Liver (tissue), 8 donors: ENCODE measurements at regions not wholly inside any gene's neighbourhood (a gene's known extent, or its start where the extent isn't known, plus 50 kb on each side); places are given as distances from the start of the nearest gene placed in this dataset.

Source experiments
- DNase-seq: peaks from one replicate; pipeline ENCODE4 v3.0.0-alpha.2; 2017; ENCODE audit warnings: low spot score
- H3K27ac ChIP-seq, 2 donors: one replicate each; pipeline ENCODE4 v1.7.0; 2013; ENCODE audit warnings: inconsistent platforms in 2 of 2, low read length in 2 of 2, control low read depth in 1 of 2, low read depth in 1 of 2, mild to moderate bottlenecking in 1 of 2
- H3K27me3 ChIP-seq, 4 donors: one replicate each; pipeline versions ENCODE4 v1.6.1 to v1.7.0; 2013; ENCODE audit warnings: low read length in 3 of 4, inconsistent platforms in 1 of 4, mild to moderate bottlenecking in 1 of 4, moderate library complexity in 1 of 4; ENCODE audit not compliant: control insufficient read depth in 4 of 4, insufficient read depth in 4 of 4
- H3K36me3 ChIP-seq, 4 donors: one replicate each; pipeline versions ENCODE4 v1.6.1 to v1.7.0; 2013; ENCODE audit warnings: low read length in 3 of 4, mild to moderate bottlenecking in 3 of 4, low read depth in 1 of 4, moderate library complexity in 1 of 4; ENCODE audit not compliant: control insufficient read depth in 4 of 4, insufficient read depth in 3 of 4
- H3K4me1 ChIP-seq, 4 donors: one replicate each; pipeline versions ENCODE4 v1.6.1 to v1.7.0; 2013; ENCODE audit warnings: low read length in 3 of 4, mild to moderate bottlenecking in 3 of 4, moderate library complexity in 1 of 4; ENCODE audit not compliant: control insufficient read depth in 4 of 4, insufficient read depth in 4 of 4
- H3K4me3 ChIP-seq, 3 donors: one replicate each; pipeline versions ENCODE4 v1.6.1 to v1.7.0; 2013; ENCODE audit warnings: low read length in 3 of 3, control low read depth in 1 of 3, low read depth in 1 of 3, mild to moderate bottlenecking in 1 of 3
- H3K9ac ChIP-seq, 2 donors: one replicate each; pipeline ENCODE4 v1.7.0; 2013; ENCODE audit warnings: low read length in 2 of 2, mild to moderate bottlenecking in 2 of 2, moderate library complexity in 2 of 2, control low read depth in 1 of 2, low read depth in 1 of 2
- H3K9me3 ChIP-seq, 4 donors: one replicate each; pipeline versions ENCODE4 v1.6.1 to v1.7.0; 2013; ENCODE audit warnings: low read length in 3 of 4; ENCODE audit not compliant: control insufficient read depth in 4 of 4
- ATF3 ChIP-seq: IDR thresholded peaks from 2 replicates; pipeline ENCODE4 v1.6.1; 2016; ENCODE audit warnings: antibody characterized with exemption
- CTCF ChIP-seq: fragments of 150-350 bp; IDR thresholded peaks from 2 replicates; pipeline ENCODE4 v1.5.1; 2017; ENCODE audit warnings: improper control_type of control experiment, low read depth, low read length; ENCODE audit not compliant: missing input control
- EGR1 ChIP-seq, 2 donors: IDR thresholded peaks; 2 replicates each; pipeline ENCODE4 v1.6.1; 2016 to 2018; ENCODE audit warnings: antibody characterized with exemption in 2 of 2, low read depth in 2 of 2
- FOXA1 ChIP-seq: IDR thresholded peaks from 2 replicates; pipeline ENCODE4 v1.6.1; 2016; ENCODE audit warnings: antibody characterized with exemption
- FOXA2 ChIP-seq: IDR thresholded peaks from 2 replicates; pipeline ENCODE4 v1.6.1; 2016; ENCODE audit warnings: antibody characterized with exemption
- GABPA ChIP-seq, 2 donors: IDR thresholded peaks in 1 of 2; conservative IDR thresholded peaks in 1 of 2; 2 replicates each; pipeline ENCODE4 v1.6.1; 2016; ENCODE audit warnings: antibody characterized with exemption in 2 of 2, mild to moderate bottlenecking in 1 of 2, moderate library complexity in 1 of 2
- HNF4G ChIP-seq: IDR thresholded peaks from 2 replicates; pipeline ENCODE4 v1.6.1; 2016; ENCODE audit warnings: antibody characterized with exemption
- MAX ChIP-seq: IDR thresholded peaks from 2 replicates; pipeline ENCODE4 v1.6.1; 2016; ENCODE audit warnings: antibody characterized with exemption
- RAD21 ChIP-seq, 2 donors: IDR thresholded peaks; 2 replicates each; pipeline ENCODE4 v1.6.1; 2016; ENCODE audit warnings: antibody characterized with exemption in 2 of 2, mild to moderate bottlenecking in 2 of 2
- REST ChIP-seq: IDR thresholded peaks from 2 replicates; pipeline ENCODE4 v1.6.1; 2016; ENCODE audit warnings: antibody characterized with exemption, mild to moderate bottlenecking
- TAF1 ChIP-seq: conservative IDR thresholded peaks from 2 replicates; pipeline ENCODE4 v1.6.1; 2016; ENCODE audit warnings: antibody characterized with exemption, mild to moderate bottlenecking
- YY1 ChIP-seq: IDR thresholded peaks from 2 replicates; pipeline ENCODE4 v1.6.1; 2016; ENCODE audit warnings: antibody characterized with exemption, mild to moderate bottlenecking
- ZBTB33 ChIP-seq: IDR thresholded peaks from 2 replicates; pipeline ENCODE4 v1.6.1; 2016; ENCODE audit warnings: antibody characterized with exemption
- WGBS: extraction: QIAGEN DNeasy Blood & Tissue Kit; methylation state at CpG from one replicate; pipeline ENCODE4 v1.1.7; 2013; 5-methylcytosine and 5-hydroxymethylcytosine counted together
- donor health status: healthy.
- donor health status: healthy.
- donor health status: healthy.
- donor health status: healthy.
- donor health status: healthy.

GRCh38 chr11:91158891-91159537 is 936.2 kb upstream of the CHORDC1 start:
- H3K27me3 ChIP-seq: no peaks in the 10 kb centered on the region
- 84% methylated on average over 3 of the region's 3 CpGs for WGBS
- no peaks in the 10 kb centered on the region for H3K36me3 ChIP-seq
- H3K9ac ChIP-seq: no peak overlapping the region
- no peak overlapping the region for H3K4me3 ChIP-seq
- no peak for DNase-seq
- H3K9me3 ChIP-seq: no peaks in the 10 kb centered on the region
- no peak overlapping the region for H3K27ac ChIP-seq
- H3K4me1 ChIP-seq: no peaks in the 10 kb centered on the region
- no peak for TF ChIP-seq HNF4G

- Histone ChIP-seq H3K9me3 (no peaks in the 10 kb centered on the region), H3K4me3 (no peak overlapping the region), H3K4me1 (no peaks in the 10 kb centered on the region), H3K36me3 (no peaks in the 10 kb centered on the region), H3K27me3 (no peaks in the 10 kb centered on the region), H3K27ac (no peak overlapping the region), H3K9ac (no peak overlapping the region)
- DNase-seq: no peak
- TF ChIP-seq ZBTB33 (no peak), MAX (no peak), TAF1 (no peak), CTCF (no peak), FOXA2 (no peak), REST (no peak), EGR1 (IDR thresholded peaks at IDR 0.05; ENCODE audit: low read depth in 2 of 2) (no peak), GABPA (IDR thresholded peaks at IDR 0.05 in 1 of 2, conservative IDR thresholded peaks at IDR 0.05 in 1 of 2) (no peak), FOXA1 (no peak), ATF3 (no peak), RAD21 (IDR thresholded peaks at IDR 0.05) (no peak), YY1 (no peak)
- 33% methylated on average over 1 of the region's 1 CpG for WGBS
These were observed 935.4 kb upstream of the CHORDC1 start for GRCh38 chr11:91158297-91158696.
